Suprapubic skin (tissue), 4 donors: ENCODE measurements at regions not wholly inside any gene's neighbourhood (a gene's known extent, or its start where the extent isn't known, plus 50 kb on each side); places are given as distances from the start of the nearest gene placed in this dataset.

Experiments
- POLR2A ChIP-seq, 2 donors: fragments of 450-650 bp; IDR thresholded peaks; one replicate each; pipeline ENCODE4 v1.6.1; 2017; ENCODE audit warnings: antibody characterized with exemption in 2 of 2, mild to moderate bottlenecking in 2 of 2, moderate library complexity in 2 of 2
- POLR2AphosphoS5 ChIP-seq, 3 donors: sonication (generic); formaldehyde crosslinking; IDR thresholded peaks; one replicate each; pipeline ENCODE4 v1.6.1; 2017; ENCODE audit warnings: antibody characterized with exemption in 3 of 3
- TF ChIP-seq, protein P1 (sequence below), 2 donors: fragments of 200-600 bp in 1 of 2; fragments of 450-650 bp in 1 of 2; sonication (generic) in 1 of 2; IDR thresholded peaks; one replicate each; pipeline ENCODE4 v1.5.1; 2016 to 2019; ENCODE audit warnings: antibody characterized with exemption in 2 of 2, mild to moderate bottlenecking in 1 of 2, moderate library complexity in 1 of 2

DNA sequence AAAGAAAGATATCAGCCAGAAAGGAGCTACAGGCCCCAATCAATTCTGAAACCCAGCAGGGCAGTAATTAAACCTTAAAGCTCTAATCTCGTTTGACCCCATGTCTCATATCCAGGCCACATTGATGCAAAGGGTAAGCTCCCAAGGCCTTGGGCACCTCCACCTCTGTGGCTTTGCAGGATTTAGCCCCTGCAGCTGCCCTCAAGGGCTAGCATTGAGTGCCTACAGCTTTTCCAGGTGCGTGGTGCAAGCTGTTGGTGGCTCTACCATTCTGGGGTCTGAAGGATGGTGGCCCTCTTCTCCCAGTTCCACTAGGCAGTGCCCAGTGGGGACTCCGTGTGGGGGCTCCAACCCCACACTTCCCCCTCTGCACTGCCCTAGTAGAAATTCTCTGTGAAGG is 429.9 kb downstream of the NPHP4 start:
- TF ChIP-seq POLR2A (IDR thresholded peaks at IDR 0.05) (no peak), POLR2AphosphoS5 (IDR thresholded peaks at IDR 0.05) (no peak)
- TF ChIP-seq, protein P1, sequence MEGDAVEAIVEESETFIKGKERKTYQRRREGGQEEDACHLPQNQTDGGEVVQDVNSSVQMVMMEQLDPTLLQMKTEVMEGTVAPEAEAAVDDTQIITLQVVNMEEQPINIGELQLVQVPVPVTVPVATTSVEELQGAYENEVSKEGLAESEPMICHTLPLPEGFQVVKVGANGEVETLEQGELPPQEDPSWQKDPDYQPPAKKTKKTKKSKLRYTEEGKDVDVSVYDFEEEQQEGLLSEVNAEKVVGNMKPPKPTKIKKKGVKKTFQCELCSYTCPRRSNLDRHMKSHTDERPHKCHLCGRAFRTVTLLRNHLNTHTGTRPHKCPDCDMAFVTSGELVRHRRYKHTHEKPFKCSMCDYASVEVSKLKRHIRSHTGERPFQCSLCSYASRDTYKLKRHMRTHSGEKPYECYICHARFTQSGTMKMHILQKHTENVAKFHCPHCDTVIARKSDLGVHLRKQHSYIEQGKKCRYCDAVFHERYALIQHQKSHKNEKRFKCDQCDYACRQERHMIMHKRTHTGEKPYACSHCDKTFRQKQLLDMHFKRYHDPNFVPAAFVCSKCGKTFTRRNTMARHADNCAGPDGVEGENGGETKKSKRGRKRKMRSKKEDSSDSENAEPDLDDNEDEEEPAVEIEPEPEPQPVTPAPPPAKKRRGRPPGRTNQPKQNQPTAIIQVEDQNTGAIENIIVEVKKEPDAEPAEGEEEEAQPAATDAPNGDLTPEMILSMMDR (IDR thresholded peaks at IDR 0.05): no peak
